Uterus (tissue), 3 donors: ENCODE measurements at regions not wholly inside any gene's neighbourhood (a gene's known extent, or its start where the extent isn't known, plus 50 kb on each side); places are given as distances from the start of the nearest gene placed in this dataset.

Experiments used
- DNase-seq, 2 donors: peaks; one replicate each; pipeline ENCODE4 v3.0.0-alpha.2; 2019 to 2020
- H3K27ac ChIP-seq, 2 donors: fragments of 200-600 bp; sonication (generic); 1 replicate in 1 of 2; 2 replicates in 1 of 2; pipeline ENCODE4 v1.5.1; 2016 to 2018
- H3K27me3 ChIP-seq, 2 donors: fragments of 200-600 bp; sonication (generic); one replicate each; pipeline ENCODE4 v1.5.1; 2018 to 2019; ENCODE audit warnings: control low read depth in 1 of 2
- H3K36me3 ChIP-seq, 2 donors: fragments of 200-600 bp; sonication (generic); one replicate each; pipeline ENCODE4 v1.5.1; 2019; ENCODE audit warnings: control low read depth in 1 of 2
- H3K4me1 ChIP-seq, 2 donors: fragments of 200-600 bp; sonication (generic); one replicate each; pipeline ENCODE4 v1.5.1; 2018 to 2019; ENCODE audit warnings: control low read depth in 1 of 2
- H3K4me3 ChIP-seq, 2 donors: fragments of 200-600 bp; sonication (generic); 1 replicate in 1 of 2; 2 replicates in 1 of 2; pipeline ENCODE4 v1.5.1; 2018 to 2019; ENCODE audit warnings: mild to moderate bottlenecking in 1 of 2
- H3K9me3 ChIP-seq, 2 donors: fragments of 200-600 bp; sonication (generic); one replicate each; pipeline ENCODE4 v1.5.1; 2019; ENCODE audit warnings: control low read depth in 1 of 2
- CTCF ChIP-seq, 4 experiments: fragments of 200-600 bp in 2 of 4; fragments of 450-650 bp in 2 of 4; sonication (generic) in 2 of 4; IDR thresholded peaks; one replicate each; pipeline ENCODE4 v1.5.1; 2016 to 2019; ENCODE audit warnings: antibody characterized with exemption in 4 of 4, mild to moderate bottlenecking in 2 of 4, moderate library complexity in 1 of 4
- POLR2A ChIP-seq, 2 donors: fragments of 450-650 bp; IDR thresholded peaks; one replicate each; pipeline ENCODE4 v1.6.1; 2016; ENCODE audit warnings: antibody characterized with exemption in 2 of 2, mild to moderate bottlenecking in 1 of 2, moderate library complexity in 1 of 2
- intact Hi-C: fragments of 100-400 bp; cut with DNase I; formaldehyde crosslinking; loops from one replicate; pipeline ENCODE4 v1.15.1; 2023; ENCODE audit warnings: low total_unique reads
- donor health status: DM: yes; HTN: yes; CAD: no.

- DNase-seq = no peak
- H3K9me3 ChIP-seq = no peaks in the 10 kb centered on the region
- no peaks in the 10 kb centered on the region for H3K36me3 ChIP-seq
- no peaks in the 10 kb centered on the region for H3K27me3 ChIP-seq
- intact Hi-C loops = no loop called here
- H3K4me1 ChIP-seq = no peaks in the 10 kb centered on the region
- no peak overlapping the region for H3K27ac ChIP-seq
- no peak overlapping the region for H3K4me3 ChIP-seq
- no peak for TF ChIP-seq POLR2A (IDR thresholded peaks at IDR 0.05)
Measured at GRCh38 chr4:84432713-84433112, 66.4 kb downstream of the NKX6-1 start.

- no peak overlapping the region for H3K27ac ChIP-seq
- H3K9me3 ChIP-seq = no peaks in the 10 kb centered on the region
- TF ChIP-seq CTCF (IDR thresholded peaks at IDR 0.05) (no peak), POLR2A (IDR thresholded peaks at IDR 0.05) (no peak)
- H3K36me3 ChIP-seq = no peaks in the 10 kb centered on the region
- DNase-seq = no peak
- H3K27me3 ChIP-seq = no peaks in the 10 kb centered on the region
- H3K4me3 ChIP-seq = no peak overlapping the region
- intact Hi-C loops = no loop called here
- H3K4me1 ChIP-seq = no peaks in the 10 kb centered on the region
Measured at GRCh38 chr4:84420608-84421007, 78.5 kb downstream of the NKX6-1 start.

- no peak for DNase-seq
- TF ChIP-seq CTCF (IDR thresholded peaks at IDR 0.05) (no peak), POLR2A (IDR thresholded peaks at IDR 0.05) (no peak)
- no peaks in the 10 kb centered on the region for H3K4me1 ChIP-seq
- H3K4me3 ChIP-seq = no peak overlapping the region
- intact Hi-C loops = no loop called here
- H3K27me3 ChIP-seq = no peaks in the 10 kb centered on the region
- H3K36me3 ChIP-seq = no peaks in the 10 kb centered on the region
- H3K9me3 ChIP-seq = no peaks in the 10 kb centered on the region
- no peak overlapping the region for H3K27ac ChIP-seq
Measured at GRCh38 chr4:84419201-84419600, 79.9 kb downstream of the NKX6-1 start.

- no peak for DNase-seq
- Histone ChIP-seq H3K36me3 (no peaks in the 10 kb centered on the region), H3K27ac (no peak overlapping the region), H3K9me3 (no peaks in the 10 kb centered on the region), H3K4me3 (no peak overlapping the region), H3K4me1 (no peaks in the 10 kb centered on the region), H3K27me3 (no peaks in the 10 kb centered on the region)
- TF ChIP-seq CTCF (IDR thresholded peaks at IDR 0.05) (no peak), POLR2A (IDR thresholded peaks at IDR 0.05) (no peak)
- intact Hi-C loops = no loop called here
Measured at GRCh38 chr4:84417997-84418709, 80.9 kb downstream of the NKX6-1 start.

- intact Hi-C loops = no loop called here
- Histone ChIP-seq H3K4me3 (no peak overlapping the region), H3K4me1 (no peaks in the 10 kb centered on the region), H3K36me3 (no peaks in the 10 kb centered on the region), H3K27ac (no peak overlapping the region), H3K27me3 (no peaks in the 10 kb centered on the region), H3K9me3 (no peaks in the 10 kb centered on the region)
- DNase-seq = no peak
- TF ChIP-seq POLR2A (IDR thresholded peaks at IDR 0.05) = no peak
Measured at GRCh38 chr4:84413976-84414375, 85.1 kb downstream of the NKX6-1 start.

GRCh38 chr4:84413480-84413879 lies 85.6 kb downstream of the NKX6-1 start:
- intact Hi-C loops = no loop called here
- H3K4me3 ChIP-seq = no peak overlapping the region
- no peak for TF ChIP-seq POLR2A (IDR thresholded peaks at IDR 0.05)
- TF ChIP-seq CTCF (IDR thresholded peaks at IDR 0.05) = no peak

More at GRCh38 chr4:84413480-84413879, 85.6 kb downstream of the NKX6-1 start:
- no peaks in the 10 kb centered on the region for H3K4me1 ChIP-seq
- no peak overlapping the region for H3K27ac ChIP-seq
- H3K9me3 ChIP-seq = no peaks in the 10 kb centered on the region
- DNase-seq = no peak
- no peaks in the 10 kb centered on the region for H3K27me3 ChIP-seq
- no peaks in the 10 kb centered on the region for H3K36me3 ChIP-seq
